HG03175 (cell line): ENCODE measurements at regions not wholly inside any gene's neighbourhood (a gene's known extent, or its start where the extent isn't known, plus 50 kb on each side); places are given as distances from the start of the nearest gene placed in this dataset.
A peak's percentile ranks its signal among the peaks of the same experiment; 100 is the strongest.

Experiments
- ATAC-seq: cut with Tn5 transposase; IDR thresholded peaks from one replicate; pipeline ENCODE4 v1.9.1; 2021; ENCODE audit warnings: mild to moderate bottlenecking, moderate library complexity; ENCODE audit not compliant: unreplicated experiment

DNA sequence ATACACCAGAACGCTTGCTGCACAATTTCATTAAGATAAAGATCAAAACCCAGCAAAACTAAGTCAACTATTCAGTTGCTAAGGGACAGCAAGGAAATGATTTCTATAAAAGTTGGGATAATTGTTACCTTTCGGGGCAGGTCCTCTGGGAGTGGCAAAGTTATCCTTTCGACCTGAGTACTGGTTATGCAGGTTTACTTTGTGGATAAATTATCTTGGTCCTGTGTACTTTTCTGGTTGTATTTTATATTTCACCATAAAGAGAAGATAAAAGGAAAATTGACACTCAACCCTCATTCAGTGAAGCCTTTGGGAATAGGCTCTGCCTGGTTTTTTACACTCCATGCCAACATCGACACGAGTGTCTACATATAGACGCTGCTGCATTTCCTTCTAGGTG is 146.5 kb downstream of the SYK start:
- ATAC-seq: no peak

DNA sequence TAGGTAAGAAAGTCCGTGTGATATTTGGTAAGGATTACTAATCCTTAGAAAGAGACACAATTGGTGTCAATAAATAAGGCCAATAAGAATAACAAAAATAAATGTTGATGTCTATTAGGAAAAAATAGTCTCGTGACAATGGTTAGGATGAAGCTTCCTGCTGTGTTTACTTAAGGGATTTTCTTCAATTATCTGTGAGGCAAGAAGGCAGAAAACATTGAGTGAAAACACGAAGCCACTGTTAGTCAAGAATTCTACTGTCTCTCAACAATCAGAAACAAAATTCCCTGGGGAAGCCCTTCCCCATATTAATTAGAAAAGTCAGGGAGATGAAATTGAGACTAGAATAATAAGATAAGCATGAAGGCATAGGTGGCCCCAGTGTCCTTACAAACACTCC is 149.0 kb downstream of the SYK start:
- ATAC-seq: no peak

DNA sequence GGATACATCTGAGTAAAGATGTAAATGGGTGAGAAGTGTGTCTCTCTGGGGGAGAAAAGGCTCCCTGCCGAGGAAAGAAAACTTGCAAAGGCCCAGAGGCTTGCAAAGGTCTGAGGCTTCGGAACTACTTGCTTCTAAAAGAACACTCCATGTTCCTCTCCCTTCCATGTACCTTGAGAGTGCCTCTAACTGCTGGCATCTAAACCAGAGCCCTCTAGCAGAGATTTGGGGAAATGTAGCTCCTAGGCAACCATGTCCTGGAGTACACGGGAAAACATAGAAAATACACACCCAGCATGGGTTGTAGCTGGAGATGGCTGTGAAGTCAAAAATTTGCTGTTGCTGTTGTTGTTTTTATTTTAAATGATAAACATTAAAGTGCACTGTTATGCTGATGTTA is 151.6 kb downstream of the SYK start:
- no peak for ATAC-seq

DNA sequence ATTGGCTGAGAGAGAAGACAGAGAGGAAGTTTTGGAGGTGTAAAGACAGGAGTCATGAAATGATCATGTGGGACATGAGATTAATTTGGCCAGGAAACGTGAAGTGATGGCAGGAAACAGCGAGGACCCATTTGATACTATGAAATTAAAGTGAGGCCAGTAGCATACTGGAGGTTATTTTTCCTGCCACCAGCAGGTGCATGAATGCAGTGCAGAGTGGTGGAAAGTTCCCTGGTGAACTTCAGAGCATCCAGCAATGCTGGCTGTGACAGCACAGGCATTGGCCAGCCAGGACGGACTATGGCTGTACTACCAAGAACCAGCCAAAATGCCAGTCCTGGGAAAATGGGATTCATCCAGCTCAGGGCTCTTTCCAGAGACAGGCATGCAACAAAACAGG is 152.2 kb downstream of the SYK start:
- ATAC-seq: no peak

DNA sequence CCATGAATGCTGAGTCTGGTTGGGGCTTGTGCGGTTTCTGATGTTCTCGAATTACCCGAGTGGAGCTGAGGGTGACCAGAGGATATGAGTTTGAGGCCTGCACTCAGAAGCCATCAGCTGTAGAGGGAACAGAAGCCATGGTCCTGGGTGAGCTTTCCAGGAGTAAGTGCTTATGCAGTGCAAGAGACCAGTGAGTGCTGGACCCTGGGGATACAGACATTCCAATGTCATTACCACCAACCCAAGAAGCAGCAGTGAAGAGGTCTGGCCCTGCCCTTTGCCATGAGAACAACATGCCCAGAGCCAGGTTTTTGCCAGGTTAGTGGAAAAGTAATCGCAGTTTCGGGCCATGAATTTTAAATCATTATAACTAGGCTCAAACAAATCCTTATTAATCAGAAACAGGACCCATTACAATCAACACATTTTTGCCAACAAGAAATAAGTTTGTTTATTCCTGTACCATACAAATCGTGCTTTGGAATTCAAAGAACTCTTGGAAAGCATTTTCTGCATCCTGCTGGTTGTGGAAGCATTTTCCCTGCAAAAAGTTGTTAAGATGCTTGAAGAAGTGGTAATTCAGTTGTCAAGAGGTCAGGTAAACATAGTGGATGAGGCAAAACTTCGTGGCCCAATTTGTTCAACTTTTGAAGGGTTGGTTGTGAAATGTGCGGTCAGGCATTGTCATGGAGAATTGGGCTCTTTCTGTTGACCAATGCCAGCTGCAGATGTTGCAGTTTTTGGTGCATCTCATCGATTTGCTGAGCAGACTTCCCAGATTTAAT is 154.6 kb downstream of the SYK start:
- ATAC-seq: no peak

DNA sequence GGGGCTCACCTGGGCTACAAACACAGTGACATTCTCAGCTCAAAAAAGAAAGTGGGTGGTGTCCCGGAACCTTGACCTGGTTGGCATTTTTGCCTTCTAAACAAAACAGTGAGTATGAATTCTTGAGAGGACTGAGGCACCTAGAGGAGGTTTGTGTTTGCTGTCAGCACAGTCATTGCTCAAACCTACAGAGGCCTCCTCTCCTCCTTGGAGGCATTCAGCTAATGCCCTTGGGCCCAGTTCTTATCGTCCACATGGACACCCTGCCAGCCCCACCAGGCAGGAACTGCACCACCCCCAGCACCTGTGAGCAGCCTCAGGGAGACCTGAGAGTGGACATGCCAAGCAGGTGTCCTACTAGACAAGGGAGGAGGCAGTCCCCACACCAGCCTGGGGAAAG is 156.7 kb downstream of the SYK start:
- no peak for ATAC-seq

DNA sequence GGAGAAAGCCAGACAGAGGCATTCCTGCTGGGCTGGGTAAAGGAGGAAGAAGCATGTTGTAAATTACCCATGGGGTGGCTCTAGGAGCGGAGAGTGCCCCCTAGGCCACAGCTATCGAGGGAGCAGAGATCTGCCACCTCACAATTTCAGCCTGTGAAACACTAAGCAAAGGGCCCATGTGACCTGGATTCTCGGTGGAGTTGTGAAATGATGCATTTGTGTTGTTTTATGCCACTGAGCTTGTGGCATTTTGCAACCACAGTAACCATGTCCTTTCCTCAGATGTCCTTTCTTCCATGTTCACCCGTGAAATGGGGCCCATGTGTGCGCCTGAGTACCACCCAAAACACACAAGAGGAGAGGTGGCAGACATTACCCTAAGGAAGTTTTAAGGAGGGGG is 159.3 kb downstream of the SYK start:
- no peak for ATAC-seq

DNA sequence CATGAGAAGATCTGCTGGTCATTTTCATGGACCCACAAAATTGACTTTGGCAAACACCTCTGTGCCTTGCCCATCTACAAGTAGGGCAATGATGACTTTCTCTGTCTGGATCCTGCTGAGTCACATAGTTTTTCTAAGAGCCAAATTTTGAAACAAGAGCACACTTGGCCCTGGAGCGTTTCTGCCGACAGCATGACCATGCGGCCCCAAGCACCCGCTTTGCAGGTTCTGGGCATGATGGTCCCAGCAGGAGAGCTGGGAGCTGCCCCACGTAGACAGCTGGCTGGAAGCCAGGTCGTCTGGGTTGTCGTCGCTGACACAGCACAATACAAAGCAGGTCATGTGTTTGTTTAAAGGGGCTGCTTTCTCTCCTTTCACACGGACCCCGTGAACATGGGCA is 159.8 kb downstream of the SYK start:
- no peak for ATAC-seq

DNA sequence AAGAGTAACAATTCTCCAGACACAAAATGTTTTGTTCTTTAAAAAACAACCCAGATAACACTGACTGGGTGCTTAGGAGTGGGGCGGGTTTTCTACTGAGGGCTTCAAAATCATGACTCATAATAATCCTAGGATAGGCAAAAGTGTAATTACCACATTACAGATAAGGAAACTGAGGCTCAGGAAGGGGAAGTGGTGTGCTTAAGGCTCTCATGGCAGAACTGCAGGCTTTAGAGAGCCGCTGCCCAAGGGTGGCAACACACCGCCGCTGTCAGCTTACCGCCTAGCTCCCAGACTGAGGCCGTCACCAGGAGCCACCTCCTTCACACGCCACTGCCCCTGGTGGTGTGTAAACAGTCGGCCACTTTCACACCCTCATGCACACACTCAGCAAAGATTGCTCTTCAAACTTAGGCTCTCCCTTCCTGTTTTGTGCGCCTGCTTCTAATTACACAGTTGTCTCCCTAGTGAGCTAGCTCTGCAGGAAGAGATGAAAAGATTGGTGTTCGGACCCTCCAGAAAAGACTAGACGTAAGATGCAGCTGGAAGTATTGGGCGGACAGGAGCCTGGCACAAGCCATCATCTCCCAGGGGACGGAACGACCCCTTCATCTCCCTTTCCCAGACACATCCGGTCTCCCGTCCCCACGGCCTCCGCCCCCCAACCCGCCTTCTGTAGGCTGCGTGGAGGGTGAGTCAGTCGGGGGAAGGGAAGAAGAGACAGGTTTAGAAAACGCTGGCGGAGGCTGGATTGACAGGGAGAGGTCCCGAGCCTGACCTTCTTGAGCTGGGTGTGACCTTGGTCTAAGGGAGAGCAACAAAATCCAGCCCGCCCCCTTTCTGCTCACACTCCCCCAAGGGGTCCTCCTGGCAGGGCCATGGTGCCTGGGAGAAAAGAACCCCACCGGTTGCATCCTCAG is 162.7 kb downstream of the SYK start:
- peak; percentile 52 for ATAC-seq

DNA sequence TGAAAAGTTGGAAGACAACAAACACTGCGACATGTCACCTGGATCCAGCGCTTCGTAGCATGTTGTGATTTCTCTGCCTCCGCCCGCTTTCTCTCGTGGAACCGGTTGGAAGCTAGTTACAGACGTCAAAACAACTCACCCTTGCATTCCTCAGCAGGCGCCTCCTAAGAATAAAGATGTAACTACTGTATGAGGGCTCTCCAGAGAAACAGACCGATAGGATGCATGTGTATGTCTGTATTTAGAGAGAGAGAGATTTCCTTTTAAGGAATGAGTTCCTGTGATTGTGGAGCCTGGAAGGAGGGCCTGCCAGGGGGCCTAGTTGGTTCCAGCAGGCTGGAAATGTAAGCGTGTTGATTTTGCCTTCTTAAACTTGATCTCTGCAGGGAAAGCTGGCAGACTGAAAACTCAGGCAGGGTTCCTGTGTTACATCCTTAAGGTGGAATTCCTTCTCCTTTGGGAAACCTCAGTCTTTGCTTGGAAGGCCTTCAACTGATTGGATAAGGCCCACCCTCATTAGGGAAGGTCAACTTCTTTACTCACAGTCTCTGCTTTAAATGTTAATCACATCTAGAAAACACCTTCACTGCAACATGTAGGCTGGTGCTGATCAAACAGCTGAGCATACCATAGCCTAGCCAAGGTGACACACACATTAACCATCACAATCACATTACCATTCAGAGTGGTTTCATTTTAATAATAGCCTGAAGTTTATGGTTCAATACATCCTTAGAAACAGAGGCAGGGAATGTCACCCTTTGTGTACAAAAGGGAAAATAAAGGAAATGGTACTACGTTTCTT is 163.8 kb downstream of the SYK start:
- ATAC-seq: no peak

DNA sequence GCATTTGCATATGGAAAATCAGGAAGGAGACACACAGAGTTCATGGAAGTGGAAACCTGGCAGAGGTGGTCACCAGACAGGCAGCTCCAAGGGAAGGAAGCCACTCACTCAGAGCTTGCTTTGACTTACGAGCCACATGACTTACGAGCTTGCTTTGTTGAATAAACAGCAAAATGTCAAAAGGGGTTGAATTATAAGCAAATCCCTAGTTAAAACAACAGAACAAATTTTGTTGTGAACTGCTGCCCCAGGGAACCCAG is 164.3 kb downstream of the SYK start:
- ATAC-seq: no peak

DNA sequence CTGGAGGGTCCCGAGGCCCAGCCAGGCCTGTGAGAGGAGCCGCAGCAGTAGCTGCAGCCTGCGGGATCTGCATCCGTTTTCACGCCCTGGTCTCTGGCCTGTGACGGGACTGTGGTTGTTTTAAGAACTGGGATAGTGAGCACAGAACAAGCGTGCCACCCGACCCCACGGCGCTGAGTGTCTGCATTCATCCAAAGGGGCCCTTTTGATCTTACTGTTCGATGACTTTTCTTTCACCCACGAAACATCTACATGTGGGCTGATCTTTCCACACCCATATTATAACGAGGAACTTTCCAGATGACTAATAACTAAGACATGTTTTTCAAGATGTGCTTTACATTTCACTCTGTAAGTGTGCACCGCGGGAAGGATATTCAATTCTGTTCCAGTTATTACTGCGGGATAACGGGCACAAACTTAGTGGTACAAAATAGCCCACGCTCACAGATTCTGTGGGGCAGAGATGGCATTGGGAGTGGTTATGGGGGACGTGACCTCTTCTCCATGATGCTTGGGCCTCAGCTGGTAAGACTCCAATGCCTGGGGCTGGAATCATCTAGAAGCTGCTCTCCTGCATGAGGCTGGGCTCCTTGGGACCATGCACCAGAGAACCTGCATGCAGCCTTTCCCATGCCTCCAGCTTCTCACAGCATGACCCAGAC is 165.0 kb downstream of the SYK start:
- ATAC-seq: no peak

DNA sequence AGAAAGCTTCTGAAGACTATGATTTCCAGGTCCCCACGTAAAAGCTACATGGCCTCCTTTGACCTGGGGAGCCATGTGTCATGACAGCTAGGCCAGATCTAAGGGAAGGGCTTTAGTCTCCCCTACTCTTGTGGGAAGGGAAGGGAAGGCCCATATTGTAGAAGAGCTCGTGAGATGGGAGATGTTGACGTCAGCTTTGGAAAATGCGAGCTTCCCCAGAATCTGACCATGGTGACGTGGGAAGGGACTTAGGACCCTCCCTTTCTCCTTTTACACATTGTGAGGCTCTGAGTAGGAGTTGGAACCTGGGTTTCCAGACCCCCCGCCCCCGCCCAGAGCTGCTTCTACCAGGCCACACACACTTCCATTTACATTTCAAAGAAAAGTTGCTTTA is 165.5 kb downstream of the SYK start:
- no peak for ATAC-seq

DNA sequence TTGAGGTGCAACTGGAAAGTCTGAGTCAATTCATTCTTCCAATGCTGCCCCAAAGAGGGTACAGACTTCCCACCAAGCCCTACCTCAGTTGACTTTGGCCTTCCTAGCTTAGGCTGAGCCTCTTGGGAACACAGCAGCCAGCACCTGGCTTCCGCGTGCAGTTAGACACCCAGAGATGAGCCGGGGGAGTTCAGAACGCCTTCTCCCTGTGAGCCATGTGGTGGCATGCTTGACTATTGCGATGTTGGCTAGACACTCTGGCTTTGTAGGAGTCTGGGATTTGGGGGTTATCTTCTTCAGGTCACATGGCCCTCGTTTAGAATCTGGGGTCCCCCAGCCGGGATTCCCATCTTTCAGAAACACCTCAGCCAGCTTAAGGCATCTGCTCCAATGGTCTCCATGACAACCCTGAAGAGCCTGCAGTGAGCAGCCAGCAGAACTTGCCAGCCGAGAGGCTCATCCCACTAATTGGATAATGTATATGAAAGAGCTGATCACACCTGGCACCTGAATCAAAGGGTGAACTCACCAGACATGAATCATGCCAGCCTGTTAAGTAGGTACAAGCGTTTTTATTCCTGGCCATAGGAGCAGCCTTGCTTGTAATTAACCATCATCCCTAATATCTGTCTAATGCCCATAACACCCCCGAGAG is 167.5 kb downstream of the SYK start:
- no peak for ATAC-seq

DNA sequence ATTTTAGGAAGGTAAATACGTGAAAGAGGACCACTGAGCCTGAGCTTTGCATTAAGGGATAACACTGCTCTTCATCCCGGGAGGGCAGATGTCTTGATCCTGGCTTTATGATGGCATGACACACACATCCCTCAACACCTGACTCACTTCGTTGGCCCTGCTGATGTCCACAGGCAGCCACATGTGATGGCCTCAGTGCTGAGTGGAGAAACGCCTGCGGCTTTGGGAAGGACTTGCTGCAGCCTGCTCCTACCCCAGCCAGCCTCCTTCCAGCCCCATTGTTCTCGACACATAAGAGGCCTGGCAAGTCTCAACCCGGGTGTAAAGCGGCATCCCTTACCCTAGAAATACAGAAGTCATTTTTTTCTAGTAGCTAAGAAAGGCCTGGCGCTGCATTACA is 169.0 kb downstream of the SYK start:
- no peak for ATAC-seq

DNA sequence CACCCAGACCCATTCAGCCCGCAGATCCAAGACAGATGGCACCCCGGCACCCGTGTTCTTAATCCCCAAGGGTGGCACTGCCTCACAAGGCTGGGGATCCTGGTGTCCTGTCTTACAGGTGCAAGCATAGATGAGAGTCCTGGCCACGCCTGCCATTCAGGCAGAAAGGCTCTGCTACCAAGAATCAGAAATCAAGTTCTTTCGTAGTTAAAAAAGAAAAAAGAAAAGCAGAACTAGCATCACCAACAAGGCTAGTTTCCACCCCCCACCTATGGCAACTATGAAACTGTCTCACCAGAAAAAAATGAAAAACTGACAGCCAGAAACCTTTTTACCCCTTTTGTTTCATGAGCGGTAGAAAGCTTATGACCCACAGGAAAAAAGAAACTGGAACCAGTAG is 170.4 kb downstream of the SYK start:
- peak; percentile 55 for ATAC-seq

DNA sequence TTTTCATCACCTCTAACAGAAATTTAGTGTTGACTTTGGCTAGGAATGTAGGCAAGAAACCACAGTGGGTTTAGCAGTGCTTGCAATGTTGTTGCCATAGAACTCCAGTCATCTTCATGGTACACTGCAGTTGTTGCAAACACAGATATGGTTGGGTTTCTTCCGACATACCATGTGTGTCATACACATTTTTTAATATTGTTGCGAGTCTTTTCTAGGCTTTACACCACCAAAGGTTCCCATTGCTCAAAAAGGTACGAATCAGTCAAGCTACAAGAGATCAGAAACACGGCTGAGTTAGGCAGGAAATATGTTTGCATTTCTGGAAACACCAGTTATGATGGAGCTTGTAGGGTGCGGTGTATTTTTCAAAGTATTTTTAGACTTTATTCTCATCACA is 172.4 kb downstream of the SYK start:
- no peak for ATAC-seq

DNA sequence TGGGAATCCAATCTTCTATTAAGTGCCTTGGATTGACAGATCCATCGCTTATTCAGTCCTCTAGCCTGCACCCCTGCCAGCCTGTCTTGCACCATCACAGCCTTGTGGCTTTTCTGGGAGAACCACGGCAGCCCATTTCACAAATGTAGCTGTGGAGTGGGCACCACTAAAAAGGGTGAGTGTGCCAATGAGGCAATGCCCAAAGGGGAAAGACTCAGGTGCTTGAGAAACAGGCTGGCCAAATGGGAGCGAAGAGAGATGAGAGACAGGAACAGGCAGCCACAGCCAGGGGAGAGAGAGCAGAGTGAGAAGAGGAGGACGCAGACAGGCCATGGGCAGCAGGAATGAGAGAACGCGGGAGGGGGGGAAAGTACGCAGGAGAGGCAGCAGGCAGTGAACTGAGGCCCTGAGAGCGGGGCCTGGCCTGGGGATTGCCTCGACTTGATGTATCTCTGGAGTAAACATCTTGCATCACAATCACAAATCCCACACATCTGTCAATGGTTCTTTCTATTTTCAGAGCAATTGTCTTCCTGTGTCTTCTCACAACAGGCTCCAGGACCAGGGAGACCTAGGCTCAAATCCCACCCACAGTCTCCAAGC is 173.1 kb downstream of the SYK start:
- ATAC-seq: no peak

DNA sequence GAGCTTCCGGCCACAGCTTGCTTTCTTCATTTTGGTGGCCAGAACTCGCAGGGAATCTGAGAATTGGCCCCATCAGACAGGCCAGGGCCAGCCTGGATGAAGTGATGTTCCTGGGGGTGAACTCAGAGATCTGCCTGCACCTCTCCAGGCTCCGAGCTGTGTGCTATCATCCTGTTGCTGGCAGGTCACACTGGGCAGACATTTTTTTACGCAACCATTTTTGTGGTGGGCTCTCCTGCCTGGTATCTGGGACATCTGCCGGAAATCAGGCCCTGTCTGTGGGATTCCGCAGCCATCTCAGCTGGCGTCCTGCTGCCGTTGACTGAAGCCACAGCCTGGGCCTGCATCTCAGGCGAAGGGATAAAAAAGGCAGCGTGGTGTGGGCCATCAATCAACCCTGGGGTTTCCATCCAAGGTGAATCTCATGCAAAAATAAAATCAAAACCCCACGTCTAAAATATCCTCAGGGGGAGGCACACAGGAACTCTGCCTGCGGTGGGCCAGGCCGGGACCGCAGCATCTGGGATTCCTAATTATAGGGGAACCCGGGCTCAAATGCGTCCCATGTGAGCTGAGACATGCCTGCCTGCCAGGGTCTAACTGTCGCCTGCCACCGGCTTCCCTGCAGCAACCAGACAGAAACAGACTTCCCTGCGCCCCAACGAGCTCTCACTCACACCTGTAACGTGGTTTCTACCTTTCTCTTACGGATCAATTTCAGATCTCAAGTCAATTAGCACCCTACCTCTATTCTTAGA is 174.3 kb downstream of the SYK start:
- no peak for ATAC-seq

DNA sequence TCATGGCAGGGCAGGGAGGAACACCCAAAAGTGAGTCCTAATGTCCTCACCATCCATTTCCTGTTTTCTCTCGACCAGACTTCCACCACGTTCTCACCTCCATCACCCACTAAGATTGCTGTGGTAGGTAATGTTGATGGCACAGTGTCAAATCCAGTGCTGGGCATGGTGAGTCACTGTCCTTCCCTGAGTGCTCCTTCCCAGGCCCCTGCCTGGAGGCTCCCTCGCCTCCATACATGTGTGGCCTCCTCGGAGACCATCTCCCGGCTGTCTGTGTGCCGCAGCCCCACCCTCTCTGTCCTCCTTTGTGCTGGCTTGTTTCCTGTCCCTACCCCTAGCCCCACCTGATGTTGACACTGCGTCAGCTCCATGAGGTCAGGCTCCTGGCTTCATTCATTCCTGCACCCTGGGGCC is 177.5 kb downstream of the SYK start:
- no peak for ATAC-seq
